ENCODE measurements at regions not wholly inside any gene's neighbourhood (a gene's known extent, or its start where the extent isn't known, plus 50 kb on each side); places are given as distances from the start of the nearest gene placed in this dataset.

- DNase-seq, result no peak
These were observed 219.4 kb downstream of the SOD2 start for GRCh38 chr6:159473475-159474263.

GRCh38 chr6:159470397-159470796 lies 222.6 kb downstream of the SOD2 start:
- DNase-seq, result no peak

DNA sequence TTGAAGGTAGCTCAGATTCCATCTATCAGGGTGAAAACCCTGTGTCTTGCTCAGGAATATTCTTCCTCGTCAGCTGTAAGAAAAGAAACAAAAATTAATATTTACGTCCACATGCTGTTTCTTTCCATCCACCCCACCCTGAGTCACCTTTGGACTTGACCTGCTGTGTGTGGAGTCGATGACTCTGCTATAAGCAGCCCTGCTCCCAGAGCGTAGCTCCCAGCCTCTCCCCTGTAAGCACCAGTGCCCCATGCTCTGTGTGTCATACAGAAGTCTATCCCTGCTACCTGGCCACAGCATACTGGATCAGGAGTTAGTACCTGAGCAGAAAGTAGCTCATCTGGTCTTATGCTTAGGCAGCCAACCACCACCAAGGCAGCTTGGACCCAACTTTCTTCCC lies 223.6 kb downstream of the SOD2 start:
- no peak for DNase-seq

DNA sequence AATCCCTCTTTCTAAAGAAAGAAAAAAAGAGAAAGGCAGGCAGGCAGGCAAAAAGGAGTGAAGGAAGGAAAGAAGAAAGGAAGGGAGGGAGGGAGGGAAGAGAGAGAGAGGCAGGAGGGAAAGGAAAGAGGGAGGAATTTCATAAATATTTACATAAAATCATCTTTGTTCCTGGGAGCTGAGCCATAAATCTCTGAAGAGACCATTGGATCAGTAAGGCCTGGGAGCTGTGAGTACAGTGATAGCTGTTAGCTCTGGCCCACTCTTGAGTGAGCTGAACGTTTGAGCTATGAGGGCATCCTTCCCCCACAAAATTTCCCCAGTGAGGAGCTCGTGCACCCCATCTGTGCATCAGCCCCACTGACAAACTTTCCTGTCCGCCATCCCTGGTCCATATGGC lies 224.0 kb downstream of the SOD2 start:
- DNase-seq, result no peak

- DNase-seq, result no peak
These were observed 225.5 kb downstream of the SOD2 start for GRCh38 chr6:159467473-159468041.

GRCh38 chr6:159466926-159467325 lies 226.1 kb downstream of the SOD2 start:
- peak in 1 of 2 donors; percentile 9 for DNase-seq

DNA sequence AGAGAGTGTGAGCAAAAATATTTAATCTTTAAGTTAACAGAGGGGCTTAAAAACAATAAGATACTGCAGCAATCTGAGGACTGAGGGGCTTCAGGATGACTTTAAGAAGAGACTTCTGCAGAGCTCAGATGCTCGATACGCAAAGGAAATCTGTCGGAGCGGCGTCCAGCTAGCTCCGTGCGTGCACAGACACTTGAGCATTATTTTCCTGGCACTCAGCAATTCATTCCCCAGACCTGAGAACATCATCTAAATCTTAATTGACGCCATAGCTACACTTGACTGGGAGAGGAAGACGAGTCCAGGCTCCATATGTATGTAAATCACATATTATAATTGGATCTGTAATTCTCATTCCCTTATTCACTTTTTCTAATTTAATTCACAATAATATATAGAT lies 228.2 kb downstream of the SOD2 start:
- no peak for DNase-seq

GRCh38 chr6:159463119-159463829 lies 229.8 kb downstream of the SOD2 start:
- DNase-seq, result no peak

DNA sequence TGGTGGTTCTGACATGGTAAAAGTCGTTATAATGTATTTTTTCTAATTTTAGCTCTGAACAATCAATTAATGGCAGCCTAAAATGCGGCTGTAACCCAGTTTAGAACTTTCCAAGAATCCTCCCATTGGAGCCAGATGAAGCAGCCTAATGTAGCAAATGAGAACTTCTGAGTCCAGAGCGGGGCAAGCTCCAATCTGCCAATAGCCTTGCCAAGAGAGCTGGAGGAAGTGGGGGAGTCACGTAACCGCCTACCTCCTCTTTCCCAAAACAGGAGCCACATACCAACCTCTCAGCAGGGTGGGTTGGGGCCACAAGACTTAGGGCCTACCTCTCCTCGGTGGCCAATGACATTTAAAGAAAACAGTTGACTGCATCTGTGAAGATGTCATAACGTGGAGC lies 230.6 kb downstream of the SOD2 start:
- DNase-seq, result no peak

DNA sequence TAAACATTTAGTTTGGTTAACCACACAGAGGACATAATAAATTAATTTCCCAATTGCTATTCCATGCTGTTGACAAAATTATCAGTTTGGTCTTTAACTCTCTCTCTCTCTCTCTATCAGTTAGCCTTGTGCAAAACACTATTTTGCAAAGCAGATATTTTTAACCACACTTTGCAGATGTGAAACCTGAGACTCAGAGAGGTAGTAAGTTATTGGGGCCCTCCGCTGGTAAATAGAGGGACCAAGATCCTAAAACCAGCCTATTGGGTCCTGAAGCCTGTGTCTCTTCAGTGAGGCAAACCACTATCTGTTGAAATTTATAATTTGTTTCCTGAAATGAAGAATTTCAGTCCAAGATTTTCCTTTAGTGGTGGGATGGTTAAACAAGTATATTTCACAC lies 231.0 kb downstream of the SOD2 start:
- DNase-seq, result no peak

GRCh38 chr6:159461266-159461665 lies 231.8 kb downstream of the SOD2 start:
- DNase-seq, result no peak

- DNase-seq, result no peak
These were observed 232.6 kb downstream of the SOD2 start for GRCh38 chr6:159460476-159460875.

DNA sequence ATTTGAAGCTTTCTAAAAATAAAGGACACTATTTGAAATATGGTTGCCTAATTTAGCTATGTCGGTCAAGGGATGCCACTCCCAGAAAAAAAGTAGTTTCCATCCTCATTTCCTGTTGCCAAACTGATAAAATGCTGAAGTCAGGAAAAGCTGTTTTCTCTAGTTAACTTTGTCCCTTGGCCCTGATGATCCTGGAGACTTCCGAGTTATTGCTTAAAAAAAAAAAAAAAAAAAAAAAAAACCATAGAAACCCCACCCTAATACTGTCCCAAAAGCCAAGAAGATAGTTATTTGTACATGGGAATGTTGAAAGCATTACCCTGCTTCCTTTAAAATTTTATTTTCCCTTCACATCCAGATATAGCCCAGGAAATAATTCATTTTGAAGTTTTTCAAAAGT lies 236.7 kb downstream of the SOD2 start:
- DNase-seq, result no peak

DNA sequence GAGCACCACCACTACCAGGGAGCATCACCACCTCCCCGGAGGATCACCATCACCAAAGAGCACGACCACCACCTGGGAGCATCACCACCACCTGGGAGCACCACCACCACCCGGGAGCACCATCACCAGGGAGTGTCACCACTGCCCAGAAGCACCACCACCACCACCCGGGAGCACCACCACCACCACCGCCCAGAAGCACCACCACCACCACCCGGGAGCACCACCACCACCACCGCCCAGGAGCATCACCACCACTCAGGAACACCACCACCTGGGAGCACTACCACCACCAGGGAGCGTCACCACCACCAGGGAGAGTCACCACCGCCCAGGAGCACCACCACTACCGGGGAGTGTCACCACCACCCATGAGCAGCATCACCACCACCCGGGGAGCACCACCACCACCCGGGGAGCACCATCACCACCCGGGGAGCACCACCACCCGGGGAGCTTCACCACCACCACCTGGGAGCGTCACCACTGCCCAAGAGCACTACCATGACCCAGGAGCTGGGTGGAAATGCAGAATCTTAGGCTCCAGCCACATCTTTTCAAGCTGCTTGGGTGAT lies 237.3 kb downstream of the SOD2 start:
- DNase-seq, result no peak

DNA sequence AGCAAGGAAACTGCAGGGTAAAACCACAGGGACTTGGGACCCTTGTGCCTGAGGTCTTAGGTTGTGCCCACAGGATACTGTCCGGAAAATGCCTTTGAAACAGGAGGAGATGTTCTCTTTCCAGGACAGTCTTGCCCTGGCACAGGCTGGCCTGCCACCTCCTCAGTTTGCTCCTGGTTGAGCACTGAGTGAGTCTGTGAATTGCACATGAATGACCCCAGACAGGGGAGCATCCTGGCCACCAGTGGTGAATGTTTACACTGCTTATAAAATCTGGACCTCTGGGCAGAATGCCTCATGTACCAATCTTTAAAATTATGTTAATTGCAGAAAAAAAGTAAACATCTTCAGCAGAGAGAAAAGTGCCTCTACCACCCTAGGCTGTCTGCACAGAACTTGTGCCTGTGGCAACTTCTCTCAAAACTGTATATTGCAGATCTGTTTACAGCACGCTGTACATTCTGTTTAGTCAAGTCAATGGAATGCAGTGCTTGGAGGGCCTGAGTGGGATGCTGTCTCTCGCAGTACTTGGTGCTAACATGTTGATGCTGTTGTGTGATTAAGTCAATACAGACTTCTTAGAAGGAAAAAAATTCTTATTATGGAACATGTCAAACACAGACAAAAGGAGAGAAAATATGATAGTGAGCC lies 242.1 kb downstream of the SOD2 start:
- DNase-seq, result no peak

DNA sequence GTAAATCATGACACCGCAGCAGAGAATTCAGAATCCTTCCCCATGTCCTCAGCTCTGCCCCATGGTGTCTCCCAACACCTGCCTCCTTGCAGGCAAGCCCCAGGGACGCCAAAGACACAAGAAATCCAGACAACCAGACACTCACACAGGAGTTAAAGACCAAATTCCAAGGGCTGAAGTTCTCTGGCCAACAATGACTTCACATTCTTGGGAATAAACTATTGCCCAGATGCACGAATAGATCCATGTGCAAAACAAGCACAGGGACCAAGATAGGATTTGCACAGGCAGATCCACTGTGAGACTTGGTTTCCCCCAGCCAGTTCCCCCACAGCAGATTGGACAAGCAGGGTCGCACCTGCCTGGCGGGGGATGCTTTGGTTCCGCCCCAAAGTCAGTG lies 246.7 kb downstream of the SOD2 start:
- no peak for DNase-seq

GRCh38 chr6:159445351-159445750 lies 247.7 kb downstream of the SOD2 start:
- no peak for DNase-seq

- DNase-seq, result no peak
These were observed 248.8 kb downstream of the SOD2 start for GRCh38 chr6:159444056-159444760.

DNA sequence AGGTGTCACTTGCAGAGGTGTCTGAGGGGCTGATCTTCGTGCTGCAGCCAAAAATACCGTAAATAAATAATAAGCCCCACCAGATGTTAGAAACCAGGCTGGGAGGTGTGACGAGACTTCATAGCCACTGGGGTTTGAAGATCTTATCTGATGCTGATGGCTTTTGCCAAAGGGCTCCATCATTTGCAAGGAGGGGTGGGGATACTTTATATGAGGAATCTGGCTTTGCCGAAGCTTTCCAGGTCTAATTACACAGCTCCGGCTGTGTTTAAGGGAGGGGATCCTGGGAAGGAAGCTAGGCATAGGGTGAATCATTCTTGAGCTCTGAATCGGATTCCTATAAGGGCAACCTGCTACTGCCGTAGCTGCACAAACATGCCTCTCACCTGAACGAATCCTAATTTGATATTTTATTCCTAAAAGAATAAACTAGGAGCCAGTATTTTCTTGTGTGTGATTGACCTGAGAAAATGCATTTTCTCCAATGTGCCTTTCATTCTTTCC lies 249.6 kb downstream of the SOD2 start:
- no peak for DNase-seq

- no peak for DNase-seq
These were observed 251.4 kb downstream of the SOD2 start for GRCh38 chr6:159441704-159441981.

DNA sequence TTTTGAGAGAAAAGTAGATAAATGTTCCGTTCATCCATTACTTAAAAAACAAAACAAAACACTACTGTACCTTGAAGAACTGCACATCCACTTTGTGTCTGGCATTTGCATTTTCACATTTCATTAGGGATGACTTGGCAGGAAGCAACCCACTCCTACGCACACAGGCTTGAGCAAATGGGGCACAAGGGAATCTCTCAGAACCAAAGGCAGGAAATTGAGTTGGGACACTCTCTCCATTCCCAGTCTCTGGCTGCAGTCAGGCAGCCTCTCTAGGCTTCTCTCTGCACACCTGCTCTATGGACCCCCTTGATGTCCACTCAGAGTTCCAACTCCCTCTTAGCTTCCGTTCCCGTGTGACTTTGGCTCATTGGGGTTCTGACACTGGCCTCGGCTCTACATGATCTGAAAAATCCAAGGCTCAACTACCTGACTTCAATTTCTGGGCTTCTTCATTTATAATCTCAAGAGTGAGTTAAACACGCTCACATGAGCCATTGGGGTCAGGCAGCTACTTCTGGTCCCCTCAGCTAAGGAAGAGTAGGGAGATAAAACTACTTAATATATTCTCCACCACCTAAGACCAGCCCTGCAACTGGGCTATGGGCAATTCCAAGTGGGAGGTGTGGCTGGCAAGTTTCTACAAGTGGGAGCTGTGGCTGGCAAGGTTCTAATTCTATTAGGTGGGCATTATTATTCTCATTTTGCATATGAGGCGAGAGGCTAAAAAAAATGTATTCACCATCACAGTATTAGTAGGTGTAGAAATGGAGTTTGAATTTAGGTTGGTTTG lies 251.9 kb downstream of the SOD2 start:
- DNase-seq, result no peak

- DNase-seq, result no peak
These were observed 252.7 kb downstream of the SOD2 start for GRCh38 chr6:159440349-159440748.

Data from inflammatory macrophage (primary cell).